Parathyroid adenoma (tissue), 2 donors: ENCODE measurements at regions not wholly inside any gene's neighbourhood (a gene's known extent, or its start where the extent isn't known, plus 50 kb on each side); places are given as distances from the start of the nearest gene placed in this dataset.
"Not testable (repeated sequence)": the region's sequence is repeated elsewhere in the genome, so short reads cannot be mapped to it uniquely, and the experiment has no call there.

Experiments used
- H2AFZ ChIP-seq: fragments of 300-600 bp; sonication (generic); one replicate; pipeline ENCODE4 v1.7.0; 2017; ENCODE audit warnings: antibody characterized with exemption, mild to moderate bottlenecking
- H3K27ac ChIP-seq: fragments of 300-600 bp; sonication (generic); one replicate; pipeline ENCODE4 v1.7.0; 2017
- H3K27me3 ChIP-seq: fragments of 300-600 bp; sonication (generic); one replicate; pipeline ENCODE4 v1.7.0; 2017; ENCODE audit warnings: low read length; ENCODE audit not compliant: control insufficient read depth, insufficient read depth
- H3K36me3 ChIP-seq: fragments of 300-600 bp; sonication (generic); one replicate; pipeline ENCODE4 v1.7.0; 2017; ENCODE audit warnings: low read length; ENCODE audit not compliant: control insufficient read depth, insufficient read depth
- H3K4me1 ChIP-seq: fragments of 300-600 bp; sonication (generic); one replicate; pipeline ENCODE4 v1.7.0; 2017; ENCODE audit warnings: control low read depth
- H3K4me2 ChIP-seq: fragments of 300-600 bp; sonication (generic); one replicate; pipeline ENCODE4 v1.7.0; 2017; ENCODE audit warnings: low read length
- H3K4me3 ChIP-seq: fragments of 300-600 bp; sonication (generic); one replicate; pipeline ENCODE4 v1.7.0; 2017; ENCODE audit warnings: low read depth, low read length
- H3K79me2 ChIP-seq: fragments of 300-600 bp; sonication (generic); one replicate; pipeline ENCODE4 v1.7.0; 2017; ENCODE audit warnings: control low read depth
- H3K9ac ChIP-seq: fragments of 300-600 bp; sonication (generic); one replicate; pipeline ENCODE4 v1.7.0; 2017; ENCODE audit warnings: mild to moderate bottlenecking
- H3K9me3 ChIP-seq: fragments of 300-600 bp; sonication (generic); one replicate; pipeline ENCODE4 v1.7.0; 2017; ENCODE audit warnings: low read length; ENCODE audit not compliant: control insufficient read depth
- CTCF ChIP-seq: fragments of 300-600 bp; sonication (generic); IDR thresholded peaks from one replicate; pipeline ENCODE4 v1.7.0; 2017; ENCODE audit warnings: antibody characterized with exemption, mild to moderate bottlenecking
- donor health status: primary hyperparathyroidism.

- Histone ChIP-seq H3K27ac (no peak overlapping the region), H3K4me1 (no peaks in the 10 kb centered on the region), H3K9ac (no peak overlapping the region), H2AFZ (no peak overlapping the region), H3K36me3 (no peaks in the 10 kb centered on the region), H3K79me2 (no peaks in the 10 kb centered on the region), H3K4me2 (no peak overlapping the region), H3K9me3 (no peaks in the 10 kb centered on the region), H3K27me3 (no peaks in the 10 kb centered on the region), H3K4me3 (no peak overlapping the region)
- no peak for TF ChIP-seq CTCF
These were observed 382.6 kb upstream of the GOT2 start for GRCh38 chr16:59116744-59117143.

- Histone ChIP-seq H3K27me3 (no peaks in the 10 kb centered on the region), H3K4me1 (no peaks in the 10 kb centered on the region), H3K27ac (no peak overlapping the region), H3K79me2 (no peaks in the 10 kb centered on the region), H3K4me3 (no peak overlapping the region), H2AFZ (no peak overlapping the region), H3K4me2 (no peak overlapping the region), H3K9me3 (no peaks in the 10 kb centered on the region), H3K36me3 (no peaks in the 10 kb centered on the region), H3K9ac (no peak overlapping the region)
- no peak for TF ChIP-seq CTCF
These were observed 380.7 kb upstream of the GOT2 start for GRCh38 chr16:59114790-59115189.

- Histone ChIP-seq H3K27me3 (no peaks in the 10 kb centered on the region), H3K4me1 (no peaks in the 10 kb centered on the region), H3K4me3 (no peak overlapping the region), H3K9ac (no peak overlapping the region), H3K79me2 (no peaks in the 10 kb centered on the region), H3K36me3 (no peaks in the 10 kb centered on the region), H2AFZ (no peak overlapping the region), H3K9me3 (no peaks in the 10 kb centered on the region), H3K4me2 (no peak overlapping the region), H3K27ac (no peak overlapping the region)
- no peak for TF ChIP-seq CTCF
These were observed 379.0 kb upstream of the GOT2 start for GRCh38 chr16:59113004-59113670.

- H3K27me3 ChIP-seq, result no peaks in the 10 kb centered on the region
- H3K4me1 ChIP-seq, result no peaks in the 10 kb centered on the region
- no peak overlapping the region for H2AFZ ChIP-seq
- H3K36me3 ChIP-seq, result no peaks in the 10 kb centered on the region
- no peaks in the 10 kb centered on the region for H3K9me3 ChIP-seq
- no peak overlapping the region for H3K4me3 ChIP-seq
- H3K27ac ChIP-seq, result no peak overlapping the region
- no peak for TF ChIP-seq CTCF
- H3K4me2 ChIP-seq, result no peak overlapping the region
- H3K9ac ChIP-seq, result no peak overlapping the region
- H3K79me2 ChIP-seq, result no peaks in the 10 kb centered on the region
These were observed 377.2 kb upstream of the GOT2 start for GRCh38 chr16:59111280-59111679.

GRCh38 chr16:59108374-59108773, 374.3 kb upstream of the GOT2 start:
- no peak overlapping the region for H2AFZ ChIP-seq
- no peak overlapping the region for H3K4me2 ChIP-seq
- H3K27ac ChIP-seq, result no peak overlapping the region
- H3K36me3 ChIP-seq, result no peaks in the 10 kb centered on the region
- H3K9ac ChIP-seq, result no peak overlapping the region
- no peaks in the 10 kb centered on the region for H3K27me3 ChIP-seq
- H3K4me1 ChIP-seq, result no peaks in the 10 kb centered on the region
- TF ChIP-seq CTCF, result no peak
- no peak overlapping the region for H3K4me3 ChIP-seq
- H3K79me2 ChIP-seq, result no peaks in the 10 kb centered on the region
- H3K9me3 ChIP-seq, result no peaks in the 10 kb centered on the region

GRCh38 chr16:59096682-59097081, 362.6 kb upstream of the GOT2 start:
- not testable (repeated sequence) for H3K27me3 ChIP-seq, H3K9ac ChIP-seq, H3K4me2 ChIP-seq, H3K36me3 ChIP-seq, H3K27ac ChIP-seq, H3K9me3 ChIP-seq, H3K4me1 ChIP-seq, H3K4me3 ChIP-seq, H2AFZ ChIP-seq, H3K79me2 ChIP-seq
